Myocyte (in vitro differentiated cells): ENCODE measurements at regions not wholly inside any gene's neighbourhood (a gene's known extent, or its start where the extent isn't known, plus 50 kb on each side); places are given as distances from the start of the nearest gene placed in this dataset.
A peak's percentile ranks its signal among the peaks of the same experiment; 100 is the strongest.

ENCODE experiments used
- DNase-seq: peaks from one replicate; pipeline ENCODE4 v3.0.0-alpha.2; 2012; ENCODE audit warnings: low read depth

DNA sequence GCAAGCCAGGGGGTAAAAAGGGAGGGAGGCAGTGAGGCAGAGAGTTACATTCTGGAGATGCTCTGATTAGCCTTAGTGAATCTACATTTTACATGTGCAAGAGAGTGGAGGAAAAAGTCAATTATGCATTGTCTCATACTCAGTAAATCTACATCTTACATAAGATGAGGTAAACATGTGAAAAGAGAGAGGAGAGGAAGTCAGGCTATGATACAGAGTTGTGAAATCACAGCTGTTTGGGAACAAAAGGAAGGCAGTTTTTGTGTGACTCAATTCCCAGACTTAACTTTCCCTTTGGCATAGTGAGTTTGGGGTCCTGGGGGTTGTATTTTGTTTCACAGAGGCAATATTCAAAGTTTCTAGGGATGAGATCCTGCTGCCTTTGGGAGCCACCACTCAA is 67.8 kb downstream of the GP2 start:
- no peak for DNase-seq

DNA sequence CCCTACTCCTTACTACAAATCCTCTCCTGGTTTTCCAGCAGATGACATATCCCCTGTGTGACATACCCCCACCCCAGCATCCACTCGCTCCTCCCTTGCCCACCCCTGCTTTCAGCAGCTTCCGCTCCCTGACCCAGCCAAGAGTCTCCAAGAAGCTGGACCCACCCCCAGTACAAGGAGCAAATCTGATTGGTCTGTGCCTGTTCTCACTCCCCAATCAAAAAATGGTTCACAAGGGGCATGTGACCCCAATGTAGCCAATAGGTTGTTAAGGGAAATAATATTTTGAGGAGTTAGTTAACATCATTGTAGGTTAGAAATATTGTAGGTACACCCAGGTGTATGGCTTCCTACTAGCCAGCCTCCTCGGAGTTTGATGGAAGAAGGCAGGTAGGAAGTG is 70.1 kb downstream of the GP2 start:
- DNase-seq = no peak

DNA sequence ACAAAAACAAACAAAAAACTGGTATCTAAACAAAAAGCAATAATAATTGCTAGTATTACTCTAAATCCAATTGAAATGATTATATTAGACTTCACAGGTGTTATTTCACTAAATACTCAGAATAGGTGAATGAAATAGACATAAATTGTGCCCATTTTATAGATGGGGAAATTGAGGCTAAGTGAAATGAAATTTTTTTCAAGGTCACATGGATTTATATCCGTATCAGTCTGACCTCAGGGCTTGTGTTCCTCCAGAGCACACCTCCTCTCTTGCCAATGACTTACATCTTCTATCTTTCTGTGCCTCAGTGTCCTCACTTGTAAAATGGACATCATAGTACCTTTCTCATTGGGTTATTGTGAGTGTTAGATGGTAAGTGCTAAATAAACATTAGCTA is 72.3 kb downstream of the GP2 start:
- no peak for DNase-seq

DNA sequence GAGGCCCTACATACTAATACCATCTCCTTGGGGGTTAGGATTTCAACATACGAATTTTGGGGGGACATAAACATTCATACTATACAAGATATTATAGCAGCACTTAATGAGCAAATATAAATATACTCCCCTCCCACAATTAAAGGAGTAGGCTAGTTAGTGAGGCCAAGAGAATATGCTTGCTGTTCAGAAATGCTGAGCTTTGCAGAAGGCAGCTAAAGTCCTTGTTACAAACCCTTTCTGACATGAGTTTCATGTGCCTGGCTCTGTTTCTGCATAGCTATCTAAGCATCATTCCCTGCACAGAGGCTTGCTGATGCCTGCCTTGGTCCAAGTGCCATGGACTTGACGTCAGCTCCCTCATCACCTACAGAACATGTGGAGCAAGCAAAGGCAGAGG is 73.5 kb downstream of the GP2 start:
- DNase-seq = no peak

DNA sequence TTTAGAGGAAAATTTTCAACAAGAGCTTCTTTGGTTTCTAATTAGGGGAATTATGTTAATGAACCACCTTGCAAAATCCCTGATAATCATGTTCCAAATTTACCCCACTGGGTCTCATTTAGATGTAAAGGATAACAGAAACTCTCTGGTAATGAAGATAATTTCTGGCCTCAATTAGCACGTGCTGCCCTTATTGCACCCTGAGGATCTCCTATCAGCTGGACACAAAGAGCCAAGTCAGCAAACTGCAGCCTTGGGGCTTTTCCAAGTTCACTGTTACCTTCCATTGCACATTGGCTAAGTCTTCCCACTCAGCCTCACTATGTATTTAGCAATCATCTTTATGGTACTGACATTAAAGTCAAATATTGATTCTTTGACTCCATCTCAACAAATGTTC is 78.1 kb downstream of the GP2 start:
- no peak for DNase-seq

DNA sequence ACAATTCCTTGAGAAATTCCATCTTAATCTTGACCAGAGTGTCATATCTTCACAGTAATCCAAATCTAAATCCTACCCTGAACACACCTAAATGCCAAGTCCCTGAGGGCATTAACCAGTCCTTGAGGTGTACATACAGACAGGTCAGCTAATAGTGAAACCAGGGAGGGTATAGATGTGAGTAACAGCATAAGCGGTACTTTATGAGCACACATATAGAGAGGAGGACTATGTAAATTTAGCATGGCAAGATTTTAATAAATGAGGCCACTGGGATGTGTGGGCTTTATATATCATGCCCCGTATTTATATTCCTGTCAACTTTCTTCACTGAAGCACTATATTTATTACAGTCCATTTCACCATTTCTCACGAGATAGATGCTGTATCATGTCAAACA is 80.2 kb downstream of the GP2 start:
- no peak for DNase-seq

DNA sequence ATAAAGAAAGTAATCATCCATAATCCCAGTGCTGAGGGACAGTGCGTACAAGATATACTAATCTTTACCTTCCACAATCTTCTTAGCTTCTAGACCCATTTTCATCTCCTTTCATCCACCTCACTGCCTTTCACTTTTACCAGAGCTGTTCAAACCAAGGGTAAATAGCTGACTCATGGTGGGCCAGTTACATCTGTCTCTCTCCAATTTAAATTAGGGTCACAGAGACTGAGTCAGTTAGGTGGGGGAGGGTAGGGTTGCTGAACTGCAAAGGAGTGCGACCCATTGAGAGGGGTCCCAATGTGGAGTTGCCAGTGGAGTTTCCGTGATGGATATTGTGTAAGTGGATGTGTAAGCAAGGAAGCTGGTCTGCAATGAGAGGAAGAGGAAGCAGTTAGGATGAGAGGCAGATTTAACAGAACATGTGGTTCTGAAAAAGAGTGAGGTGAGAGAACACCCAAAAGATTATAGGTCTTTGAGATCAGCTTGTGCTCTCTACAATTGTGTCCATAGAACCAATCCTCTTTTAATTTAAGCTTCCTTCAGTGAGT is 83.5 kb downstream of the GP2 start:
- DNase-seq = no peak

DNA sequence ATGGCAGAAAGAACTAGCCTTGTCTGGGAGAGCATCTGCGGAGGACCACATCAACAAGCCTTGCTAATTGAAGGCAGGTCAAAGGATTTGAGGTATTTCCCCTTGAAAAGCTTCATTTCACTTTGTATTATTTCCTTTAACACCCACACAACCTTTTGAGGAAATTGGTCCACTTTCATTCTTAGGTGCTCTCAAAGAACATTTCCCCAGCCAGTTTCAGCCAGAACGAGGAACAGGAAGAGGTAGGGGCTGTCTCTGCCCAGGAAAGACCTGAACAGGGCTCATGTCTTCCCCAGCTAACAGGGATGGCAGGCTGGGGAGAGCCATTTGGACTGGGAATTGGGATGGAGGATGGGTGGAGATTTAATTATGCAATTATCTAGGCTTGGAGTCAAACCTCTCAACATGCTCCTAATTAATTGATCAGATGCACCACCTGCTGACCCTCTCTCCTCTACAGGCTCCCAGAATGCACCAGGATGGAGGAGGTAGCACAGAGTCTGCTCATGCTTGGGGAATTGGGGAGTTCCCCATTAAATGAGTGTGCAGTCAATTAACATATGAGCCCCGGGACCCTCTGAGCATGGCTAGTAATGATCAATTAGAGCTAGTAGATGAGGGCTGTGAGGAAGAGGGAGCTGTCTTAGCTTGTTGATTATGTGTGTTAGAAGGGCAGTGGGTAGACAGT is 84.6 kb downstream of the GP2 start:
- DNase-seq = no peak

DNA sequence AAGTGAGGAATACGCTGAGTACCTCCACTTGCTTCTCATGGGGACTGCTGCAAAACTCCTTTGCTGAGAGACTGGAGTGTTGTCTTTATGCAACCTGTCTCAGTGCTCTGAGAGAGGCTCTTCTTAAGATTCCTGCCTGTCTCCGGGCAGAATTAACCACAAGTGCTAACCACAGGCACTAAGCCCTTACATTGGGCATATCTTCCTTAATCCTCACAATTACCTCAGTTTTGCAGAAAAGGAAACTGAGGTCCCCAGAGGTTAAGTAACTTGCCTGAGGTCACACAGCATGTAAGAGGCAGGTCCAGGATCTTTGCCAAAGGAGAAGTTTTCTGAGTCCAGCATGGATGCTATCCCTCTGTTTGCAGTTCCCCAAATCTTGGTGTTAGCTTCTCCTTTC is 86.0 kb downstream of the GP2 start:
- DNase-seq = no peak

DNA sequence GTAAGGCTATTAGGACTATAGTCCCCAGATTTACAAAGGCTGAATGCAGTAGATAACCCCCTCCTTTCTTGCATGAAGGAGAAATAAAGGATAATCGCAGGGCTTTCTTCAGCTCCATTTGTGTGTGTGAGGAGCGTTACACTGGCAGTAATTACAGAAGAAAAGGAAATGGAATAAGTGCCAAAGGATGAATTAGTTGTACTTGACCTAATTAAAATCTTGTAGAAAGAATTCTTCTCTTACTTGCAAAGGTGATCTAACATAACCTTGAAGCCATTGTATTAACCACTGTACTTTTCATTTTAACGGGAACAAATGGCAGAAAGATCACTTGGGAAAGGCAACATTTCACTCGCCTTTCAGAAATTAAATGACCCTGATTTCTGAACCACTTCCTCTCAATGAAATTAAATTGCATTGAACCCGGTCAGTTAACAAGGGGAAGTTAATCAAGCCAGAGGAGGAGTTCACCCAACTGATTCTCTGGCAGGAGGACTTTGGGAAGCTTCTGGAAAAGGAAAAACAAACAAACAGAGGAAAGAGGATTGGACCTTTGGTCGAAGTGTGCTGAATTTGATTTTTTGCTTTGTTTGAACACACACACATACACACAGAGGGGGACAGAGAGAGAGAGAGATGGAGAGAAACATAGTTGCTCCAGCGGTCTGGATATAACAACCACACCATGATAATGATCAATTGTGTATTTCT is 90.6 kb downstream of the GP2 start:
- DNase-seq = no peak

DNA sequence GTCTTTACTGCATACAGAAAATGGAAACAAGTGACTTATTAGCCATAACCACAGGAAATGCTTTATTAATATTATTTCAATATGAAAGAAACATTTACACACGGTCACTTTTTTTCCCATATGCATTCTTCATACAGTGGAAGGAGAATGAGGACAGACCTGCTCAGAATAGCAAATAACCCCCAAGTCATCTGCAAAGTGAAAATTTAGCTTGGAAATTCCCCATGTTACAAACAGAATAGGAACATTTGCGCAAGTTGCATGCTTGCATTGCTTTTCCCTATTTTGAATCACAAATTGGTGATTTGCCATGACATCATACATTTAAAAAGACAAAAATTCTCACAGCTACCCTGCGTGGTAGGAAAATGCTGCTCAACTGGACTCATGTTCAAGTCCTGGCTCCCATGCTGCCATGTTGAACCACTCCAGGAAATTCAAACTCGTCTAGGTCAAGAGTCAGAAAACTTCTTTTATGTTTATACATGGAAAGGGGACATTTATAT is 102.0 kb downstream of the GP2 start:
- DNase-seq = no peak

DNA sequence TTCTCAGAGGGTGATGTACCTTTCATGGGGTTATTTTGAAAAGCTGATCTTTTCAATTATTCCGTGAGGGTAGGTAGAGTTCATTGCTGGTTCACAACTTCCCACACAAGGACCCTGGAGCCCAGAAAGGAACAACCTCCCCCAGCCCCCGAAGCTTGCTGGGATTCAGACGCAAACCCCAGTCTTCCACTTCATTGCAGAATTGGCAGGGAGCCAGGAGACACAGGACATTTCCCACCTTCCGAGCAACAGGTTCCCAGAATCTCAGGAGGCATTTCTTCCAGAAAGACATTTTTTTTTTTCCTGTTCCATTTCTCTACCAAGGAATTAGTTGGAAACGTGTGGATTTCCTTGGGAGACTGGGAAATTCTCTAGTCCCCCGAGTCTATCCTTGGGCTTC is 106.1 kb downstream of the GP2 start:
- no peak for DNase-seq

DNA sequence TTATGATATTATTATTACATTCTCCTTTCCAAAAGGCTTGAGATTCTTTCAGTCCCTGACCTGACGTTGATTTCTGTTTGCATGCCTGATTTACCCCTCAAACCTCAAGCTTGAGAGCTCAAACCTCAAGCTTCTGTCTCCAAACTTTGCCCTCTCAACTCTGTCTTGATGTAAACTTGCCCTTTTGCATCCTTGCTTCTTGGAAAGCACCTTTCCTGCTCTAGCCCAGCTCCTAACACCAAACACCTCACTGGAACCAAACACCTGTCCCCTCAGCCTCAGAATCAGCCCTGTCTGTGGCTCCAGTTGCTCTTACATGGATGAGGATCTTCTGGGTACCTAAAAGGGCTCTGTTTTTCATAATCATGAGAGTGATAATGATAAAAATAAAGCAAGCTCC is 109.2 kb downstream of the GP2 start:
- no peak for DNase-seq

DNA sequence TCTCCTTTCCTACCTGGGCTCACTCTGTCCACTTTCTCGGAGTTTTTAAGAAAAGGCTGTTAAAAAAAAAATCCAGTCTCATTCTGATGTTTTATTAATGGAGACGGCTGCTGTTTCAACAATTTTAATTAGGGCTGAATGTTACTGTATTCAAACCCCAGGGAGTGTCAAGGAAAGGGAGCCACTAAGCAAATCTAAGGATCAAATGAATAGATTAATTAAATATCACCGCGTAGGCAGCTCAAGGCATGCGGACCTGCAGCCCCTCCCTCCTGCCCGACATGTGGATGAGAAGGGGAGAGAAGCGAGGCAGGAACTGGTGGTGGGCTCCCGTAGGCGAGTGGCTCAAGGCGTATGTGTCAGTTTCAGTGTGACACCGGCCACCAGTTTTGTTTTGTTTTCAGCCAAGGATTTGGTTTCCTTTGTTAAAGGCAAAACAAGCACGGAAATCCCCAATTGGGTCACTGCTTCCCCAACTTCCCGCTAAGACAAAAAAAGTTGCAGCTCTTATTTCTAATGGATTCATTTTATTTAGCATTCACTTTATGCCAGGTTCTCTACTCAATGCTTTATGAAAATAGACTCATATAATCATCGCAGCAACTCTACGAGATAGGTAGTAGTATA is 110.6 kb downstream of the GP2 start:
- DNase-seq = no peak

DNA sequence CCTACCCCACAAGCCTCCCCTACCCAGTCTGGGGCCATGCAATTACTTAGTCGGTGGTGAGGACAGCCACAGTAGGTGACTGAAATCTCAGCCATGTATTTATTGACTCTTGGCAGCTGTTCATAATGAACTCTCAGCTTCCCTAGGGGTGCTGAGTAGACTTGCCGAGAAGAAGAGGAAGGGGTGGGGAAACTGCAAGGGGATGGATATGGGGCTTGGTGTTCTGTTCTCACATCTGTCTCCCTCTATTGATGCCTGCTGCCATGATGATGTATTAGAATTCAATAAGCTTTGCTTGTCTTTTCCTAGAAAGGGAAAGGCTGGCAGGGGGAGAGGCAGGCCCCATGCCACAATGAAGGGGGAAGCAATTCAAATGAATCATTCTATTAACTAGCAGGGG is 112.9 kb downstream of the GP2 start:
- no peak for DNase-seq

DNA sequence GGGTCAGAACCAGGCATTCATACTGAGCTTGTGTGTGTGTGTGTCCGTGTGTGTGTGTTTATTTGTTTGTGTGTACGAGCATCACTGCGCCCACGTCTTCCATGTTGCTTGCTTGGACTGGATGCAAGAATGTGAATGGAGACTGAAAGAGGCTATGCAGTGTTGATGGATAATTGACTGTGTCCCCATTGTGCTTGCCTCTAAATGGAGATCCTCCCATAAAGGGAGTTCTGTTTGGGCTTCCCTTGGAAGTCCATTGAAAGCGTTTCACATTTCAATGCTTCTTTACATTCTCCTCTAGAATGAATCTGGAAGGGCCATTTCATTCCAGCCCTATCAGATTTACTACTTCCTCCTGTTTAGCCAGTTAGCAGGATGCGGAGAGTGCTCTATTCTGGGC is 124.0 kb downstream of the GP2 start:
- no peak for DNase-seq

DNA sequence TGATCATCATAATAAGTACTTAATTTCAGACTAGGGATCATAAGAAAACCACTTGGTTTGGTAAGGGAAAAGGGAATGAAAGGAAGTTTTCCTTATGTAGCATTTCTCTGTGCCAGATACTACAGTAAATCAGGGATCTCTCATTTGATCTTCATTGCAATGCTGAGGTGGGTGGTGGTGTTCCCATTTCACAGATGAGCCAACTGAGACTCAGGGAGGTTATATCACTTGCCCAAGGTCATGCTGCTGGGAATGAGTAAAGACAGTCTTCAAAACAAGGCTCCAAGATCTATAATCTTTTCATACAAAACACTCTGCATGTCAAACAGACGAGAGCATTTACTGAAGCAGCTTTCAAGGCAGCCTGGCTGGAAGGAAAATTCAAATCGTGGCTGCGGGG is 124.6 kb downstream of the GP2 start:
- no peak for DNase-seq

DNA sequence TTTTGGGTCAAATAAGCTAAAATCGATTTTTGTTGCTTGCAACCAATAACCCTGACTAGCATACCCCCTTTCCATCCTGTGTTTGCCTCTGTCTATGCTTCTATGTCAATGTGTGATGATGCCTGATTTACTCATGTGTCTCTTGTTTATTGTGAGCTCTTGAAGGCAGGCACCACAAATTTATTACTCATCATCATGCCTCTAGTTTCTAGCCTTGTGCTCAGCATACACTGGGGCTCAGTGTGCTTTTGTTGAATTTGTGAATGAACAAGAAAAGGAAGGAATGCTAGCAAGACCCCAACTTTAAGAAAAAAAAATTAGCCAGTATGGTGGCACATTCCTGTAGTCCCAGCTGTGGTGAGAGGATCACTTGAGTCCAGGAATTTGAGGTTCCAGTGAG is 119.1 kb upstream of the GPR139 start:
- DNase-seq = no peak

DNA sequence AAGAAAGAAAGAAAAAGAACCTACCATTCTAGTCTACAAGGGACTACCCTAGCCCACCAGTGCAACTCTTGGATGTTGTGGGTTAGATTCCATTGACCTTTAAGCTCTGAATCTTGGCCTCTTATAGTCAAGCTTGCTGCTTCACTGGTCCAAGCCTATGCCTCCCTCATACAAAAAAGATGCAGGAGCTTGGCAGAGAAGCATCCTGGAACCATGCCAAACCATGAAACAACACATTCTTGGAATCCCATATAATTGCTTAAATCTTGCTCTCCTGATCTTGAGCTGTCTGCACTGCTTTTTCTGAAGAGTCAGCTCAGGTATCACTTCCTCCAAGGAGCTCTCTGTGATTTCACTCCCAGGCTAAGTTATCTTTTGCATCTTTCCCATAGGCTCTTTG is 117.9 kb upstream of the GPR139 start:
- no peak for DNase-seq

DNA sequence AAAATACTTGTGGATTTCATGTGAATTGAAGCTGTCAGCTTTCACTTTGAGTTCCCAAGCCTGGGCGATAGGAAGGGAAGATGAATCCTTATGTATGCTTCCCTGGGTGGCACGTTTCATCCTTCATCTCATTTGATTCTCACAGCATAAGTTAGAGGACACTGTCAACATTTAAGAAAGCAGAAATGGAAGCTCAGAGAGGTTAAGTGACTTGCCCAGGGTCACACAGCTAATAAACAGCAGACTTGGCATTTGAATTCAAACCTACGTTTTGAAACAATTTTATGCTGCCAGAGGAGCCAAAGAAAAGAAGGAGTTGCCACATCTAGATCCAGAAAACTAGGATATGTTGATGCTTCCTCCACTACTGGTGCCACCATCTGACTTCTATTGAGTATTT is 108.3 kb upstream of the GPR139 start:
- DNase-seq = no peak

DNA sequence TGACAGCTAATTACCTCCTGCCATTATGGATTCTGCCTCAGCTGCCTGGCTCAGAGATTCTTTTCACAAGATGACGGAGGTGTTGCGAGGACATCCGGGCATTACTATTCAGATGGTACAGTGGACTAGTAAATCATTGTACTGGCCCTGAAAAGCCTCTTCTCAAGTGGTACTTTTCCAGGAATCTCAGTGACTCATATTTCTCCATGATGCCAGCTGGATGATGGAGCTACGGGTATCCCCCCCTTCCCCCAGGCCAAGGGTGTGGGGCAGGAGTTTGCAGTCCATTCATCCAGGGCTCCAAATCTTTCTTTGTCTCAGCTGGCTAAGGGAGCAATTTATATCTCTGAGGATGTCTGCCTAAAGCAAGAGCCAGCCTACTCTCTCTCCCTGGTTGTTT is 107.7 kb upstream of the GPR139 start:
- DNase-seq = peak; percentile 4

DNA sequence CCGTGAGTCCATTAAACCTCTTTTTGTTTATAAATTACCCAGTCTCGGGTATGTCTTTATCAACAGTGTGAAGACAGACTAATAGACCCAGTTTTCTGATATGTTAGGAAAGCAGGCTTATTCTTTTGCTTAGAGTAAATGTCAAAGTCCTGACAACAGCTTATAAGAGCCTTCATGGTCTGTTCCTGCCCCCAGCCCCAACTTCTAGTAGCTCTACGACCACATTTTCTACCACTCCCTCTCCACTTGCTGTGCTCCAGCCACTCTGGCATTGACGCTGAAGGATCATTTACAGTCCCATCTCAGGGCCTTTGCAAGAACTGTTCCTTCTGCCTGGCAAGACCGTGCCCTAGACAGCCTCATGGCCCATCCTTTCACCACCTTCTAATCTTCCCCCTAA is 104.6 kb upstream of the GPR139 start:
- DNase-seq = no peak
